ENCODE measurements at regions not wholly inside any gene's neighbourhood (a gene's known extent, or its start where the extent isn't known, plus 50 kb on each side); places are given as distances from the start of the nearest gene placed in this dataset.

GRCh38 chr7:130877991-130878305 lies 143.9 kb upstream of the KLF14 start:
- TF ChIP-seq EZH2 (IDR thresholded peaks at IDR 0.05; ENCODE audit: borderline replicate concordance, insufficient read depth, low read depth, low read length, poor library complexity, severe bottlenecking) = no peak
- TF ChIP-seq, protein P1, sequence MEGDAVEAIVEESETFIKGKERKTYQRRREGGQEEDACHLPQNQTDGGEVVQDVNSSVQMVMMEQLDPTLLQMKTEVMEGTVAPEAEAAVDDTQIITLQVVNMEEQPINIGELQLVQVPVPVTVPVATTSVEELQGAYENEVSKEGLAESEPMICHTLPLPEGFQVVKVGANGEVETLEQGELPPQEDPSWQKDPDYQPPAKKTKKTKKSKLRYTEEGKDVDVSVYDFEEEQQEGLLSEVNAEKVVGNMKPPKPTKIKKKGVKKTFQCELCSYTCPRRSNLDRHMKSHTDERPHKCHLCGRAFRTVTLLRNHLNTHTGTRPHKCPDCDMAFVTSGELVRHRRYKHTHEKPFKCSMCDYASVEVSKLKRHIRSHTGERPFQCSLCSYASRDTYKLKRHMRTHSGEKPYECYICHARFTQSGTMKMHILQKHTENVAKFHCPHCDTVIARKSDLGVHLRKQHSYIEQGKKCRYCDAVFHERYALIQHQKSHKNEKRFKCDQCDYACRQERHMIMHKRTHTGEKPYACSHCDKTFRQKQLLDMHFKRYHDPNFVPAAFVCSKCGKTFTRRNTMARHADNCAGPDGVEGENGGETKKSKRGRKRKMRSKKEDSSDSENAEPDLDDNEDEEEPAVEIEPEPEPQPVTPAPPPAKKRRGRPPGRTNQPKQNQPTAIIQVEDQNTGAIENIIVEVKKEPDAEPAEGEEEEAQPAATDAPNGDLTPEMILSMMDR (IDR thresholded peaks at IDR 0.05) = no peak
- DNase-seq (no peak), ATAC-seq (ENCODE audit: low read depth) (no peak)
- Histone ChIP-seq H3K4me1 (ENCODE audit: control insufficient read depth in 2 of 2, insufficient read depth in 2 of 2, low read length in 2 of 2) (no peaks in the 10 kb centered on the region), H2AFZ (ENCODE audit: insufficient read depth, low read depth, low read length, poor library complexity, severe bottlenecking) (no peak overlapping the region), H3K36me3 (replicated peaks in 1 of 2; ENCODE audit: control extremely low read depth in 1 of 2, control insufficient read depth in 1 of 2, extremely low read depth in 1 of 2, insufficient read depth in 2 of 2, low read length in 1 of 2) (peaks cover 12 to 64% of the 10 kb centered on the region in 2 experiments), H3K27me3 (replicated peaks in 1 of 4; ENCODE audit: control extremely low read depth in 1 of 4, control insufficient read depth in 3 of 4, insufficient read depth in 4 of 4, low read length in 3 of 4) (no peaks in the 10 kb centered on the region), H4K20me1 (ENCODE audit: control insufficient read depth, insufficient read depth, low read length, poor library complexity, severe bottlenecking) (peaks cover 29% of the 10 kb centered on the region), H3K27ac (ENCODE audit: low read length in 2 of 2) (no peak overlapping the region), H3K4me3 (ENCODE audit: control extremely low read depth in 1 of 5, extremely low read depth in 1 of 5, insufficient read depth in 1 of 5, low read depth in 2 of 5, low read length in 4 of 5) (no peak overlapping the region), H3K4me2 (replicated peaks; ENCODE audit: low read depth, low read length, poor library complexity, severe bottlenecking) (no peak overlapping the region), H3K9ac (ENCODE audit: low read length) (no peak overlapping the region), H3K79me2 (ENCODE audit: control insufficient read depth, insufficient read depth, low read length) (peaks cover 5% of the 10 kb centered on the region), H3K9me3 (ENCODE audit: control extremely low read depth in 1 of 3, control insufficient read depth in 2 of 3, insufficient read depth in 1 of 3, low read length in 2 of 3) (no peaks in the 10 kb centered on the region)
- Mint-ChIP-seq H3K4me3 (no peak overlapping the region), H3K4me1 (peaks cover 9% of the 10 kb centered on the region), H3K9me3 (ENCODE audit: insufficient read depth) (no peaks in the 10 kb centered on the region), H3K27ac (no peak overlapping the region), H3K27me3 (no peaks in the 10 kb centered on the region)
- no CpG with 5 or more reads among the region's 4 CpGs for WGBS (ENCODE audit: insufficient coverage)
- ChIA-PET CTCF (no interaction called here), POLR2A (interaction anchor here (0.5 kb wide), 1 partner anchor 575 kb away, joined by 3 read pairs; no protein-coding TSS in a partner anchor)
- intact Hi-C loops (cut with micrococcal nuclease) = no loop called here

- no peaks in the 10 kb centered on the region for H3K27me3 ChIP-seq (replicated peaks in 1 of 4; ENCODE audit: control extremely low read depth in 1 of 4, control insufficient read depth in 3 of 4, insufficient read depth in 4 of 4, low read length in 3 of 4)
- Mint-ChIP-seq H3K27me3 (no peaks in the 10 kb centered on the region), H3K4me1 (peaks cover 6% of the 10 kb centered on the region), H3K27ac (no peak overlapping the region), H3K4me3 (no peak overlapping the region), H3K9me3 (ENCODE audit: insufficient read depth) (no peaks in the 10 kb centered on the region)
- no peaks in the 10 kb centered on the region for H3K4me1 ChIP-seq (ENCODE audit: control insufficient read depth in 2 of 2, insufficient read depth in 2 of 2, low read length in 2 of 2)
- H3K4me2 ChIP-seq (replicated peaks; ENCODE audit: low read depth, low read length, poor library complexity, severe bottlenecking) = no peak overlapping the region
- no peak overlapping the region for H3K4me3 ChIP-seq (ENCODE audit: control extremely low read depth in 1 of 5, extremely low read depth in 1 of 5, insufficient read depth in 1 of 5, low read depth in 2 of 5, low read length in 4 of 5)
- no peak overlapping the region for H2AFZ ChIP-seq (ENCODE audit: insufficient read depth, low read depth, low read length, poor library complexity, severe bottlenecking)
- WGBS (ENCODE audit: insufficient coverage) = no CpG with 5 or more reads among the region's 2 CpGs
- ChIA-PET POLR2A (no interaction called here), CTCF (no interaction called here)
- ATAC-seq (ENCODE audit: low read depth) = no peak
- intact Hi-C loops (cut with micrococcal nuclease) = no loop called here
- no peak overlapping the region for H3K9ac ChIP-seq (ENCODE audit: low read length)
- peaks cover 5% of the 10 kb centered on the region for H3K79me2 ChIP-seq (ENCODE audit: control insufficient read depth, insufficient read depth, low read length)
- no peak for DNase-seq
- no peaks in the 10 kb centered on the region for H3K9me3 ChIP-seq (ENCODE audit: control extremely low read depth in 1 of 3, control insufficient read depth in 2 of 3, insufficient read depth in 1 of 3, low read length in 2 of 3)
- no peak for TF ChIP-seq EZH2 (IDR thresholded peaks at IDR 0.05; ENCODE audit: borderline replicate concordance, insufficient read depth, low read depth, low read length, poor library complexity, severe bottlenecking)
- TF ChIP-seq, protein P1 (IDR thresholded peaks at IDR 0.05) = no peak
- H4K20me1 ChIP-seq (ENCODE audit: control insufficient read depth, insufficient read depth, low read length, poor library complexity, severe bottlenecking) = peaks cover 33% of the 10 kb centered on the region
- no peak overlapping the region for H3K27ac ChIP-seq (ENCODE audit: low read length in 2 of 2)
- H3K36me3 ChIP-seq (replicated peaks in 1 of 2; ENCODE audit: control extremely low read depth in 1 of 2, control insufficient read depth in 1 of 2, extremely low read depth in 1 of 2, insufficient read depth in 2 of 2, low read length in 1 of 2) = peaks cover 12 to 62% of the 10 kb centered on the region in 2 experiments
Measured at GRCh38 chr7:130878785-130879184, 144.8 kb upstream of the KLF14 start.

All from B cell (primary cell).